BLaER1 treated with 17β-estradiol and CSF1 and Interleukin-3, amounts not matched to agents 10 nM and 100 nM (cell line): ENCODE measurements at regions not wholly inside any gene's neighbourhood (a gene's known extent, or its start where the extent isn't known, plus 50 kb on each side); places are given as distances from the start of the nearest gene placed in this dataset.
"Not testable (repeated sequence)": the region's sequence is repeated elsewhere in the genome, so short reads cannot be mapped to it uniquely, and the experiment has no call there.

Source experiments
- H3K27ac ChIP-seq, 11 experiments: shearing (Covaris generic); formaldehyde crosslinking; 2 replicates each; pipeline ENCODE4 v1.8.1; 2022
- H3K27me3 ChIP-seq, 11 experiments: shearing (Covaris generic); formaldehyde crosslinking; 2 replicates each; pipeline ENCODE4 v1.8.1; 2022
- H3K36me3 ChIP-seq, 11 experiments: shearing (Covaris generic); formaldehyde crosslinking; 2 replicates each; pipeline ENCODE4 v1.8.1; 2022
- H3K4me1 ChIP-seq, 10 experiments: shearing (Covaris generic); formaldehyde crosslinking; 2 replicates each; pipeline ENCODE4 v1.8.1; 2022
- H3K4me2 ChIP-seq, 11 experiments: shearing (Covaris generic); formaldehyde crosslinking; 2 replicates each; pipeline ENCODE4 v1.8.1; 2022
- H3K4me3 ChIP-seq, 10 experiments: shearing (Covaris generic); formaldehyde crosslinking; 2 replicates each; pipeline ENCODE4 v1.8.1; 2022
- H3K9ac ChIP-seq, 11 experiments: shearing (Covaris generic); formaldehyde crosslinking; 2 replicates each; pipeline ENCODE4 v1.8.1; 2022
- H3K9me3 ChIP-seq, 11 experiments: shearing (Covaris generic); formaldehyde crosslinking; replicated peaks in 1 of 11; 2 replicates each; pipeline ENCODE4 v1.8.1; 2022
- H4K20me1 ChIP-seq, 11 experiments: shearing (Covaris generic); formaldehyde crosslinking; 2 replicates each; pipeline ENCODE4 v1.8.1; 2022
- Cebpa-rat ChIP-seq, 11 experiments: shearing (Covaris generic); IDR thresholded peaks; 2 replicates each; pipeline ENCODE4 v1.8.1; 2022

- Histone ChIP-seq H3K4me1 (no peaks in the 10 kb centered on the region), H3K9me3 (peaks cover 9 to 20% (median 16%) of the 10 kb centered on the region in 11 experiments; a peak in 18 of 22 replicates), H3K4me3 (no peak overlapping the region), H3K27ac (no peak overlapping the region), H3K9ac (no peak overlapping the region), H4K20me1 (no peaks in the 10 kb centered on the region), H3K36me3 (no peaks in the 10 kb centered on the region), H3K27me3 (no peaks in the 10 kb centered on the region), H3K4me2 (no peak overlapping the region)
- TF ChIP-seq Cebpa-rat (IDR thresholded peaks at IDR 0.05) = no peak
Observed at GRCh38 chr6:140175486-140175885, 801.0 kb upstream of the CITED2 start.

- Histone ChIP-seq H3K4me2 (no peak overlapping the region), H3K9ac (no peak overlapping the region), H3K27ac (no peak overlapping the region), H4K20me1 (no peaks in the 10 kb centered on the region), H3K4me1 (no peaks in the 10 kb centered on the region), H3K27me3 (no peaks in the 10 kb centered on the region), H3K4me3 (no peak overlapping the region), H3K36me3 (no peaks in the 10 kb centered on the region), H3K9me3 (peaks cover 9 to 20% (median 16%) of the 10 kb centered on the region in 11 experiments; a peak in 18 of 22 replicates)
- no peak for TF ChIP-seq Cebpa-rat (IDR thresholded peaks at IDR 0.05)
Observed at GRCh38 chr6:140174524-140174923, 800.1 kb upstream of the CITED2 start.

GRCh38 chr6:140168365-140168764 is 793.9 kb upstream of the CITED2 start:
- Histone ChIP-seq H4K20me1 (no peaks in the 10 kb centered on the region), H3K36me3 (no peaks in the 10 kb centered on the region), H3K27me3 (no peaks in the 10 kb centered on the region), H3K27ac (no peak overlapping the region), H3K9ac (no peak overlapping the region), H3K4me2 (no peak overlapping the region), H3K4me3 (no peak overlapping the region), H3K9me3 (peaks cover 9 to 20% (median 16%) of the 10 kb centered on the region in 11 experiments; a peak in 18 of 22 replicates), H3K4me1 (no peaks in the 10 kb centered on the region)
- TF ChIP-seq Cebpa-rat (IDR thresholded peaks at IDR 0.05) = no peak

- H3K9me3 ChIP-seq = no peaks in the 10 kb centered on the region
- H4K20me1 ChIP-seq = no peaks in the 10 kb centered on the region
- H3K4me3 ChIP-seq = no peak overlapping the region
- H3K27ac ChIP-seq = no peak overlapping the region
- H3K4me2 ChIP-seq = no peak overlapping the region
- TF ChIP-seq Cebpa-rat (IDR thresholded peaks at IDR 0.05) = no peak
- no peak overlapping the region for H3K9ac ChIP-seq
- no peaks in the 10 kb centered on the region for H3K27me3 ChIP-seq
- H3K4me1 ChIP-seq = no peaks in the 10 kb centered on the region
- H3K36me3 ChIP-seq = no peaks in the 10 kb centered on the region
Observed at GRCh38 chr6:140160909-140161308, 786.5 kb upstream of the CITED2 start.

- H3K27me3 ChIP-seq = no peaks in the 10 kb centered on the region
- H3K9me3 ChIP-seq = no peaks in the 10 kb centered on the region
- no peak overlapping the region for H3K27ac ChIP-seq
- H3K36me3 ChIP-seq = no peaks in the 10 kb centered on the region
- H3K4me1 ChIP-seq = no peaks in the 10 kb centered on the region
- H3K9ac ChIP-seq = no peak overlapping the region
- no peak overlapping the region for H3K4me2 ChIP-seq
- TF ChIP-seq Cebpa-rat (IDR thresholded peaks at IDR 0.05) = no peak
- H4K20me1 ChIP-seq = no peaks in the 10 kb centered on the region
- H3K4me3 ChIP-seq = no peak overlapping the region
Observed at GRCh38 chr6:140160494-140160893, 786.0 kb upstream of the CITED2 start.

- no peaks in the 10 kb centered on the region for H3K4me1 ChIP-seq
- no peak for TF ChIP-seq Cebpa-rat (IDR thresholded peaks at IDR 0.05)
- H3K4me3 ChIP-seq = no peak overlapping the region
- H3K9ac ChIP-seq = no peak overlapping the region
- H3K36me3 ChIP-seq = no peaks in the 10 kb centered on the region
- no peak overlapping the region for H3K27ac ChIP-seq
- no peaks in the 10 kb centered on the region for H3K27me3 ChIP-seq
- H3K4me2 ChIP-seq = no peak overlapping the region
- H3K9me3 ChIP-seq = peaks cover 0 to 9% (median 0%) of the 10 kb centered on the region in 11 experiments; a peak in 1 of 22 replicates
- H4K20me1 ChIP-seq = no peaks in the 10 kb centered on the region
Observed at GRCh38 chr6:140156131-140156530, 781.7 kb upstream of the CITED2 start.

- no peak overlapping the region for H3K27ac ChIP-seq
- no peak overlapping the region for H3K9ac ChIP-seq
- H3K36me3 ChIP-seq = no peaks in the 10 kb centered on the region
- no peak for TF ChIP-seq Cebpa-rat (IDR thresholded peaks at IDR 0.05)
- H3K27me3 ChIP-seq = no peaks in the 10 kb centered on the region
- H3K4me2 ChIP-seq = no peak overlapping the region
- no peaks in the 10 kb centered on the region for H4K20me1 ChIP-seq
- H3K4me1 ChIP-seq = no peaks in the 10 kb centered on the region
- H3K9me3 ChIP-seq = peaks cover 0 to 9% (median 0%) of the 10 kb centered on the region in 11 experiments; a peak in 1 of 22 replicates
- H3K4me3 ChIP-seq = no peak overlapping the region
Observed at GRCh38 chr6:140155451-140156126, 781.1 kb upstream of the CITED2 start.

GRCh38 chr6:140153703-140154102 is 779.3 kb upstream of the CITED2 start:
- no peaks in the 10 kb centered on the region for H3K36me3 ChIP-seq
- H3K27ac ChIP-seq = no peak overlapping the region
- H3K4me1 ChIP-seq = no peaks in the 10 kb centered on the region
- no peak for TF ChIP-seq Cebpa-rat (IDR thresholded peaks at IDR 0.05)
- H4K20me1 ChIP-seq = no peaks in the 10 kb centered on the region
- H3K27me3 ChIP-seq = no peaks in the 10 kb centered on the region
- no peak overlapping the region for H3K4me3 ChIP-seq
- H3K9ac ChIP-seq = no peak overlapping the region
- no peak overlapping the region for H3K4me2 ChIP-seq
- peaks cover 0 to 9% (median under 1%) of the 10 kb centered on the region in 11 experiments; a peak in 8 of 22 replicates for H3K9me3 ChIP-seq

- H3K9me3 ChIP-seq = peaks cover 6 to 19% (median 11%) of the 10 kb centered on the region in 11 experiments; a peak in 19 of 22 replicates
- not testable (repeated sequence) for H3K4me2 ChIP-seq, H3K4me1 ChIP-seq, H4K20me1 ChIP-seq, H3K9ac ChIP-seq, H3K27me3 ChIP-seq, H3K27ac ChIP-seq, H3K36me3 ChIP-seq, H3K4me3 ChIP-seq
Observed at GRCh38 chr6:140147825-140148814, 773.7 kb upstream of the CITED2 start.
